HG03571 (cell line): ENCODE measurements at regions not wholly inside any gene's neighbourhood (a gene's known extent, or its start where the extent isn't known, plus 50 kb on each side); places are given as distances from the start of the nearest gene placed in this dataset.

ENCODE experiments used
- ATAC-seq: cut with Tn5 transposase; IDR thresholded peaks from one replicate; pipeline ENCODE4 v1.9.1; 2021; ENCODE audit not compliant: unreplicated experiment

GRCh38 chr15:46766021-46766420 lies 951.3 kb upstream of the SEMA6D start:
- ATAC-seq = no peak

- no peak for ATAC-seq
These were observed 949.0 kb upstream of the SEMA6D start for GRCh38 chr15:46768287-46768686.

- ATAC-seq = no peak
These were observed 944.3 kb upstream of the SEMA6D start for GRCh38 chr15:46773016-46773415.

DNA sequence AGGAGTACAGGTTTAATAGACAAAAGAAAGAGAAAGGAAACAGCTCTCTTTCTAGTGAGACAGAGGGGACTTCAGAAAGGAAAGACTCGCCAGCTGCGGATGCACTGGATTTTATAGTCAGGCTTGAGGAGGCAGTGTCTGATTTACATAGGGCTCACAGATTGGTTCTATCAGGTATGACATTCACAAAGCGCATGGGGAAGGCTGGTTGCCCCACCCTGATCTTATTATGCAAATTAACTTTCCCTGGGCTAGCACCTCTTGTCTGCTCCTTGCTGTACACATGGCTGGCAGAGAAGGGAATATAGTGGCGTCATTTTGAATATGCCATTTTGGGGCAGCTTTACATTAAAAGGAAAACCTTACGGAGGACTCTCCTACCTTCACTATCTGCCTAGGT lies 938.4 kb upstream of the SEMA6D start:
- ATAC-seq = no peak

DNA sequence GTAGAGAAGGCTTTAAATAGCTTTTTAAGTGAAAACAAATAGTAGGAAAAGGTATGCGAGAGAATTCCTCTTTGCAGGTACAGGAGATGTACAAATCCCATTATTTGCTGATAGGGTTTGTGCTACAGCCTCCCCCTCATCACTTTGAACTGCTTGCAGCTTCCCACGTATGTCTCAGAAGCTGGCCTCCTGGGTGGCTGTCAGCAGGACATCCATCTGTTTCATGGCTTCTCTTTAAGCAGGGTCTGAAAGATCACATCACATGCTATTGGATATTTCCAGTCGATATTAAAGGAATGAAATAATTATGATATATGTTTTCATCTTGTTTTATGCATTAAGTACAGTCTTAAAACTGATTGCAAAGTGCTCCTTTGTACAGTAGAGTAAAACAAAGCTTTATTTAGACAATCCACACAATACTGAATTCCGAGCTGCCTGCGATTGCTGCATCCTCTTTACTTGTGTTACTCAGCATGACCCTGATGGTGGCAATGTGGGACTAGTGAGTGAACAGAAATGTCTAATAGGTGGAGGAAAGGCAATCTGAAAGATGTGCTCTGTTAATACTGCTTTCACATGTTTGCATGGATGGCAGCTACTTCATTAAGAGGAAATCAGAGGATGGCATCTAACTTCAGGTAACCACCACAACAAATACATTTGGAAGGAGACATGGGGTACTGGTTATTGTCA lies 930.6 kb upstream of the SEMA6D start:
- no peak for ATAC-seq

GRCh38 chr15:46795685-46796084 lies 921.6 kb upstream of the SEMA6D start:
- no peak for ATAC-seq

- ATAC-seq = no peak
These were observed 908.5 kb upstream of the SEMA6D start for GRCh38 chr15:46808834-46809233.

DNA sequence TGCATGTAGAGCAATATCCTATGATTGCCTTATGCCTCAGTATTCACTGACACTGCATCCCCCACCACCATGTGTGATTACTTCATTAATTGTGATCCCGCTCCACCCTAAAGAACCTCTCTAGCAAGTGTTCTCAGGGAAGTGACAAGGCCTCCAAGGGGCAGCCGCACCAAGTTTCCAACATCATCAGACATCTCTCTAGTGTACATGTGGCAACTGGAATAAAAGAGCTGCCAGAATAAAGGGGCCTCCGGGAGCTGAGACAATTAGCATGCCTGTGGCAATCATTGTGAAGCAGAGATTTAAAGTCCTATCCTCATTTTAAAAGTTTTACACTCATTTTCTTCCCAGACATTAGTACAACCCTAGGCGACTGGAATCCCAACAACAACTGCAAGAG lies 902.1 kb upstream of the SEMA6D start:
- ATAC-seq = no peak

DNA sequence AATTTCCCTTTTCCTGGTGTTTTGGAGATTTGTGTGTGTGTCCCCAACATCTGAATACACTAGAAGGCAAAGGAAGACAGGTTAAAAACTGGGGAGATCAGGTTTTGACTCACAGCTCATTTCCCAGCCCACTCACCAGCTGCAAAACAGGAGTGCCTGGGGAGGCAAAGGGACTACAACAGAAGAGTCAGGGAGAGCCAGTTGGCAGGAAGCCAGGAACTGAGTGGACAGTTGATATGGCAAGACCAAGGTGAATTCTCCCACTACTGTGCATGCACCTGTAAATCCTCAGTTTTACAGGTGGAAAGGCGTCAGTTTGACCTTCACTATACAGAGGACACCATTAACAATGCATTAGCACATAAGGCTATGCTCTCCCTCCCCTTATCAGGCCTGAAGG lies 901.5 kb upstream of the SEMA6D start:
- ATAC-seq = no peak

- ATAC-seq = no peak
These were observed 868.6 kb upstream of the SEMA6D start for GRCh38 chr15:46848704-46849103.

- ATAC-seq = no peak
These were observed 863.7 kb upstream of the SEMA6D start for GRCh38 chr15:46853600-46853999.

- no peak for ATAC-seq
These were observed 862.7 kb upstream of the SEMA6D start for GRCh38 chr15:46854564-46854963.

- ATAC-seq = no peak
These were observed 861.9 kb upstream of the SEMA6D start for GRCh38 chr15:46855388-46855787.

- no peak for ATAC-seq
These were observed 860.3 kb upstream of the SEMA6D start for GRCh38 chr15:46856839-46857502.

- no peak for ATAC-seq
These were observed 859.2 kb upstream of the SEMA6D start for GRCh38 chr15:46858150-46858549.

GRCh38 chr15:46861796-46862195 lies 855.5 kb upstream of the SEMA6D start:
- no peak for ATAC-seq

GRCh38 chr15:46865155-46865554 lies 852.1 kb upstream of the SEMA6D start:
- no peak for ATAC-seq

DNA sequence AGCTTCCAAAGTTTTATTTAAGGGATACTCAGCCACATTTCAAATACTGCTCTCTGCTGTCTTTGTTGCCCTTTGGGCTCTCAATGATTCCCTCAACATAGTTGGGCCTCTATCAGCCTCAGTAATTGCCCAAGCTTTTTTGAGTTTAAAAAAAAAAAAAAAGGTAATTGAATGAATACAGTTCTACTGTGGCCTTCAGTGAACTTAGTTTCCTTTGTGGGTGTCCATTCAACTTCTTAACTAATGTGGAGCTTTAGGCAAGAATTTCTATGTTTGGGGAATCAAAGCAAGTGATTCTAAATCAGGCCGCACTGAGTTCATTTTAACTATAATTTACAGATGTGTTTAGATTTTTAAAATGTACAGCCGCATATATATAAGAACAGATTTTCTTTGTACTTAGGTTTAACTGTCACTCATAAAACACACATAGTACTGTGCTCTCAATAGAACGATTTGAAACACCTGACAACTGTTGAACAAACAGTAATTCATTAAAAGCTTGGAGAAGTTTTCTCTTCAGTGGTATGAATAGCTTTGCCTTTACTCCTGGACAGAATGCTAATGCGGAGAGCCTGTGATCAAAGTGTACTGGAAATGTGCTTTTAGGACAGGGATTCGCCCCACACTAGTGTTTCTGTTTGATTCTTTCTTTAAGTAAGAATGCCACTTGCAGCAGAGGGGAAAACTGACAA lies 844.9 kb upstream of the SEMA6D start:
- no peak for ATAC-seq

DNA sequence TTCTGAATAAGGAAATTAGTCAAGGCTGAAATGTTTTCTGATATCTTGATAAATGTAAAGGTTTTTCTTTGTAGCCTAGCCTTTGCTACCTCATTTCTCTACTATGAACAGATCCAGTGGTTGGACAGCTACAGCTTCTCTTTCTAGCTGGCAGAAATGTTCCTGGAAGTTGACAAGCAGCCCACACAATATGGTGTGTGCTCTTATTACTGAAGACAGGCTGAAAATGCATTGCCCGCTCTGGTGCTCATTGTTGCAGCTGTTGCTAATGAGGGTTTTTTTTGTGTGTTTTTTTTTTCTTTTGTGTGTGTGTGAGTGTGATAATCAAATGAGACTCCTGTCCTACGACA lies 844.3 kb upstream of the SEMA6D start:
- ATAC-seq = no peak

GRCh38 chr15:46879032-46879770 lies 838.1 kb upstream of the SEMA6D start:
- no peak for ATAC-seq

- no peak for ATAC-seq
These were observed 836.5 kb upstream of the SEMA6D start for GRCh38 chr15:46880791-46881190.
